Breast epithelium (tissue), 3 donors: ENCODE measurements at regions not wholly inside any gene's neighbourhood (a gene's known extent, or its start where the extent isn't known, plus 50 kb on each side); places are given as distances from the start of the nearest gene placed in this dataset.

ENCODE experiments used
- POLR2AphosphoS5 ChIP-seq, 3 donors: sonication (generic); formaldehyde crosslinking; IDR thresholded peaks; one replicate each; pipeline ENCODE4 v1.6.1; 2017; ENCODE audit warnings: antibody characterized with exemption in 3 of 3
- TF ChIP-seq, protein P1 (sequence below), 3 donors: fragments of 450-650 bp; IDR thresholded peaks; one replicate each; pipeline ENCODE4 v1.5.1; 2016 to 2017; ENCODE audit warnings: antibody characterized with exemption in 3 of 3, mild to moderate bottlenecking in 3 of 3, moderate library complexity in 3 of 3

- TF ChIP-seq, protein P1, sequence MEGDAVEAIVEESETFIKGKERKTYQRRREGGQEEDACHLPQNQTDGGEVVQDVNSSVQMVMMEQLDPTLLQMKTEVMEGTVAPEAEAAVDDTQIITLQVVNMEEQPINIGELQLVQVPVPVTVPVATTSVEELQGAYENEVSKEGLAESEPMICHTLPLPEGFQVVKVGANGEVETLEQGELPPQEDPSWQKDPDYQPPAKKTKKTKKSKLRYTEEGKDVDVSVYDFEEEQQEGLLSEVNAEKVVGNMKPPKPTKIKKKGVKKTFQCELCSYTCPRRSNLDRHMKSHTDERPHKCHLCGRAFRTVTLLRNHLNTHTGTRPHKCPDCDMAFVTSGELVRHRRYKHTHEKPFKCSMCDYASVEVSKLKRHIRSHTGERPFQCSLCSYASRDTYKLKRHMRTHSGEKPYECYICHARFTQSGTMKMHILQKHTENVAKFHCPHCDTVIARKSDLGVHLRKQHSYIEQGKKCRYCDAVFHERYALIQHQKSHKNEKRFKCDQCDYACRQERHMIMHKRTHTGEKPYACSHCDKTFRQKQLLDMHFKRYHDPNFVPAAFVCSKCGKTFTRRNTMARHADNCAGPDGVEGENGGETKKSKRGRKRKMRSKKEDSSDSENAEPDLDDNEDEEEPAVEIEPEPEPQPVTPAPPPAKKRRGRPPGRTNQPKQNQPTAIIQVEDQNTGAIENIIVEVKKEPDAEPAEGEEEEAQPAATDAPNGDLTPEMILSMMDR (IDR thresholded peaks at IDR 0.05): no peak
- TF ChIP-seq POLR2AphosphoS5 (IDR thresholded peaks at IDR 0.05): no peak
These were observed 886.3 kb upstream of the SEL1L start for GRCh38 chr14:82419933-82420332.
